SK-MEL-5 (cell line): ENCODE measurements at regions not wholly inside any gene's neighbourhood (a gene's known extent, or its start where the extent isn't known, plus 50 kb on each side); places are given as distances from the start of the nearest gene placed in this dataset.
A peak's percentile ranks its signal among the peaks of the same experiment; 100 is the strongest.
"Not testable (repeated sequence)": the region's sequence is repeated elsewhere in the genome, so short reads cannot be mapped to it uniquely, and the experiment has no call there.

Experiments
- DNase-seq: peaks from one replicate; pipeline ENCODE4 v3.0.0-alpha.2; 2016; ENCODE audit warnings: low read depth, low spot score
- in situ Hi-C: cut with HindIII; loops from 2 replicates; pipeline ENCODE4 v1.10.0; 2016; ENCODE audit warnings: low sequenced_read_pairs, high pct_unique_total_duplicates, low pct_unique_long_range_greater_than_20kb

- no peak for DNase-seq
- in situ Hi-C loops, result no loop called here
Measured at GRCh38 chr1:31485166-31485565, 72.2 kb downstream of the SERINC2 start.

GRCh38 chr1:31487143-31487542, 74.1 kb downstream of the SERINC2 start:
- no peak for DNase-seq
- in situ Hi-C loops, result no loop called here

- in situ Hi-C loops, result no loop called here
- no peak for DNase-seq
Measured at GRCh38 chr1:31487721-31488293, 74.8 kb downstream of the SERINC2 start.

DNA sequence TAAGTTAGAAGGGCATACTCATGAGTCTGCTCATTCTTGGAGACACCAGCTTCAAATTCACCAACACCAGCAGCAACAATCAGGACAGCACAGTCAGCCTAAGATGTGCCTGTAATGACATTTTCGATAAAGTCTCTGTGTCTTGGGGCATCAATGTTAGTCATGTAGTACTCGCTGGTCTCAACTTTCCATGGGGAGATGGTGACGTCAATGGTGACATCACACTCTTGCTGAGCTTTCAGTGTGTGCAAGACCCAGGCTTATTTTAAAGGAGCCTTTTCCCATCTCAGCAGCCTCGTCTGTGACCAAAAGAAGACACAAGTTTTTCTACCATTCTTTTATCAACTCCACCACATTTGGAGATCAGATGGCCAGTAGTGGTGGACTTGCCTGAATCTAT, 75.5 kb downstream of the SERINC2 start:
- DNase-seq, result peak; percentile 26
- in situ Hi-C loops, result no loop called here

GRCh38 chr1:31489575-31489974, 76.6 kb downstream of the SERINC2 start:
- DNase-seq, in situ Hi-C loops: not testable (repeated sequence)

- in situ Hi-C loops, DNase-seq: not testable (repeated sequence)
Measured at GRCh38 chr1:31490596-31490995, 77.6 kb downstream of the SERINC2 start.

GRCh38 chr1:31495351-31495750, 81.0 kb upstream of the TINAGL1 start:
- in situ Hi-C loops, DNase-seq: not testable (repeated sequence)

- DNase-seq, in situ Hi-C loops: not testable (repeated sequence)
Measured at GRCh38 chr1:31495770-31496169, 80.5 kb upstream of the TINAGL1 start.

GRCh38 chr1:31497601-31498000, 78.7 kb upstream of the TINAGL1 start:
- in situ Hi-C loops, result no loop called here
- DNase-seq, result no peak

DNA sequence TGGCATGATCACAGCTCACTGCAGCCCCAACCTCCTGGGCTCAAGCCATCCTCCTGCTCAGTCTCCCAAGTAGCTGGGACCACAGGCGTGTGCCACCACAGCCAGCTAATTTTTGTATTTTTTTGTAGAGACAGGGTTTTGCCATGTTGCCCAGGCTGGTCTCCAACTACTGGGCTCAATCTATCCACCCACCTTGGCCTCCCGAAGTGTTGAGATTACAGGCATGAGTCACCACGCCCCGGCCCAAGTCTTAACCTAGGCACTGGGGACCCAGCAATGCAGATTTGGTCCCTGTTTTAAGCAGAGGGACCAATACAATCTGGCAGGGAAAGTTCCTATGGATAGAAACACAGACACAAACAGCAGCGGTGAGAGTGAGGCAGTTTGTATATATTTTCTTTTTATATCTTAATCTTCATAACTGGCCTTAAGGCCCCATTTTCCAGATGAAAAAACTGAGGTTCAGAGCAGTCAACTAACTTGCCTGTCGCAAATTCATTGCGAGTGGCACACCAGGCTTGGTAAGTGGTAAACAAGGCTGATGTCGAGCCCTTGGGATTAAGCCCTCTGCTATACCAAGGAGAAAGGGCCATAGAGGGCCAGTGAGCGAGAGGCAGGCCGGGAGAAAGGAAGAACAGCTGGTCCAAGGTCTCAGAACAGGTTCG, 77.8 kb upstream of the TINAGL1 start:
- DNase-seq, result no peak
- in situ Hi-C loops, result no loop called here

DNA sequence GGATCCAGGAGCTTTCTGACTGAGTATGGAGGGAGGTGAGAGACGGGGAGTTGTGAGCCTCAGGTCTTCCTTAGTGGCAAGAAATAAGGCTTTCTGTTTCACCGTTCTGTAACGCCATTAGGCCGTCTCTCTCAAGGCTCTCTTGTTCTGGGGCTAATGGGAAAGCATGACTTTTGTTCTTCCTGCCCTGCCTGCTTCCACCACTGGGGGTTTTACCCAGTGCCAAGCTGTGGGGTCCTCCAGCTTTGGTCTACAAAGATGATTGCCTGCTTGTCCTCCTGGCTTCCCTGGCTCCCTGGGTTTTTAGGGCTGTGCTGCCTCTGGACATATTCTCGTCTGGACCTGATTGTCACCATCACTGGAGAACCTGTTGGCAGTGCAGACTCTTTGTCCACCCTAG, 74.8 kb upstream of the TINAGL1 start:
- in situ Hi-C loops, result no loop called here
- DNase-seq, result peak; percentile 21

DNA sequence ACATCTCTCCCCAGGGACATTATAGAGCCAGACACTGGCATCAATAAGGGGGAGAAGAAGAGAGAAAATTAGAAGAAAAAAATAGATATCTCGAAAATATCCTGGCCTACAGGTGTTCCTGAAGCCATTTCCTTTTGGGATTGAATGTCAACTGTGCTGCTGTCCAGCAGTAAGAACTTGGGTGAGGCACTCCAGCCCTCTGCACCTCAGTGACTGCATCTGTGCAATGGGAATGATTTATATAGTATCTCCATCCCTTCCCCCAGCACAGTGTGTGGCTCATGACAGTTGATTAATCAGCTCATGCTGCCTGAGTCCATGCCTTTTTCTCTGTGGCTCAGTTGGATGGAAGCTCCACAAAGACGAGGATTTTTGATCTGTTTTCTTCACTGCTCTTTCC, 74.1 kb upstream of the TINAGL1 start:
- in situ Hi-C loops, result no loop called here
- DNase-seq, result no peak

DNA sequence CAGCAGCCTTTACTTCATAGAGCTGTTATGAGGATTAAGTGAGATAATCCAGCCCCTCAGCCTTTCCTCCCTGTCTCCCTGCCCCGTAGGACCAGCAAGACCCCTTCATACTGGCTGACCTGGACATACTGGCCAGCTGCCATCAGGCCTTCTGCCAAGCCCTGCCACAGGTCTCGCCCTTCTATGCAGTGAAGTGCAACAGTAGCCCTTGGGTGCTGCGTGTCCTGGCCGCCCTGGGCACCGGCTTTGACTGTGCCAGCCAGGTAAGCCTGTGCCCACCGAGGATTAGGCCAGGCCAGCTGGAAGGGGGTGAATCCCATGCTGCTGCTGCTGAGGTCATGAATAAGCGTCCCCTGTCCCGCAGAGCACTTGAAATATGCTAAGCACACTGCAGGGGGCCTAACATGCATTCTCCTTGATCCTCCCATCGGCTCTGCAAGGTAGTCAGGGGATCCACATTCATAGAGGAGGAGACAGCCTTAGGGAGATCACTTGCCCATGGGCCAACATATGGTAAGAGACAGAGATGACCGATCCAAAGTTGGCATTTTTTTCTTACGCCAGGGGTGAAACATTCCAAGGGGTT, 73.3 kb upstream of the TINAGL1 start:
- DNase-seq, result no peak
- in situ Hi-C loops, result no loop called here

DNA sequence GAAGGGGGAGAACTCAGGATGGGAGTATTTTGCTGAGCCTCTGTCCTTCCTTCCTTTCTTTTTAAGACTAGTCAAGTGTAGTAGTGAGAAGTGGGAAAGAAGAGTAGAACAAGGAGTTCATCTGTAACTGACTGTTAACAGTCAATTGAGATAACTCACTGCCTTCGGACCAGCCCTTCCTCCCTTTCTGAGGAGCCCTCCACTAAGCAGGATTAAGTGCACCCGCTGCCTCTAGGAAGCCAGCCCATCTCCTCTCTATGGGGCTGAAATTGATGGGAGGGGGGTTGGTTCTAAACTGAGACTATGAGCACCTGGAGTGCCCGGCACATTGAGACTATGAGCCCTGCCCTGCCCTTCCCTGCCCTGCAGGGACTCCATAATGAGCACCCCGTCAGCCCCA, 72.7 kb upstream of the TINAGL1 start:
- in situ Hi-C loops, result no loop called here
- DNase-seq, result no peak

- in situ Hi-C loops, result no loop called here
- no peak for DNase-seq
Measured at GRCh38 chr1:31504001-31504400, 72.3 kb upstream of the TINAGL1 start.

- in situ Hi-C loops, result no loop called here
- no peak for DNase-seq
Measured at GRCh38 chr1:31505911-31506497, 70.3 kb upstream of the TINAGL1 start.

- DNase-seq, result no peak
- in situ Hi-C loops, result no loop called here
Measured at GRCh38 chr1:31507221-31507620, 69.1 kb upstream of the TINAGL1 start.

GRCh38 chr1:31507676-31508530, 68.4 kb upstream of the TINAGL1 start:
- DNase-seq, result peak; percentile 4
- in situ Hi-C loops, result no loop called here
